A673 (cell line): ENCODE measurements at regions not wholly inside any gene's neighbourhood (a gene's known extent, or its start where the extent isn't known, plus 50 kb on each side); places are given as distances from the start of the nearest gene placed in this dataset.

ENCODE experiments used
- CTCF ChIP-seq: fragments of 300-800, 200-600 bp; sonication (generic); conservative IDR thresholded peaks from 2 replicates; pipeline ENCODE4 v1.5.1; 2017; ENCODE audit warnings: low read depth, mild to moderate bottlenecking, antibody characterized with exemption, low read length, moderate library complexity, mixed read lengths
- EZH2 ChIP-seq: fragments of 200-600 bp; sonication (generic); IDR thresholded peaks from 2 replicates; pipeline ENCODE4 v1.6.1; 2017; ENCODE audit warnings: borderline replicate concordance, low read depth, mild to moderate bottlenecking, mixed read lengths, antibody characterized with exemption, low read length; ENCODE audit not compliant: poor library complexity, severe bottlenecking

- TF ChIP-seq CTCF: no peak
- TF ChIP-seq EZH2: no peak
These were observed 480.8 kb downstream of the RERGL start for GRCh38 chr12:17609153-17609552.
